ENCODE measurements at regions not wholly inside any gene's neighbourhood (a gene's known extent, or its start where the extent isn't known, plus 50 kb on each side); places are given as distances from the start of the nearest gene placed in this dataset.

DNA sequence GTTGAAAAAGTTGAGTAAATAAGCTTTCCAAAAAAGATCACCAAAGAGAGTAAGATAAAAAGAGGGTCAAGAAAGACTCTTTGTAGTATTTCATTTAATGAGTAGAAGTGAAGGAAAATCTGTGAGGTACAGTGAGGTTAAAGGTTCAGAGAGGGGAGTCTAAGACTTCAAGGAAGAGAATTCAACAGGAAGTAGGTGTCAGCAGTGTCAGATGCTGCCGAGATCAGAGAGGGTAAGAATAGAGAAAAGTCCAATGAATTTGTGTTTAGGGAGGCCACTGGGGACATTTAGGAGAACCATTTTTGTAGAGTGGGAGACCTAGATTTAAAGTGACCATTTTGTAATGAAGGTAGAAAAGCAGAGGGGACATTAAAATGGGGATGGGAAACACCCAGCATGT is 71.6 kb upstream of the KRAS start:
- H3K4me3 ChIP-seq = no peak overlapping the region
- H3K27me3 ChIP-seq (replicated peaks in 1 of 2; ENCODE audit: control insufficient read depth in 2 of 2, insufficient read depth in 2 of 2, low read length in 1 of 2) = no peaks in the 10 kb centered on the region
- no peaks in the 10 kb centered on the region for H3K36me3 ChIP-seq (ENCODE audit: control insufficient read depth in 2 of 2, insufficient read depth in 2 of 2, low read length in 1 of 2)
- BruUV-seq (replicated peaks) = no TSS peak
- SMC1A ChIA-PET (ENCODE audit: uncharacterized antibody, unreplicated experiment) = interaction anchor here (0.9 to 7.6 kb wide), 4 partner anchors 8 to 44 kb away, joined by 3 to 86 read pairs (median 3); no protein-coding TSS in a partner anchor
- H3K79me2 ChIP-seq (ENCODE audit: control insufficient read depth, insufficient read depth, low read length) = no peaks in the 10 kb centered on the region
- ATAC-seq (no peak), FAIRE-seq (no peak), DNase-seq (ENCODE audit: low read depth, low spot score) (no peak)
- H2AFZ ChIP-seq (ENCODE audit: control insufficient read depth, low read depth, low read length) = peak overlapping the region; percentile 49
- H4K20me1 ChIP-seq (ENCODE audit: control insufficient read depth, insufficient read depth) = no peaks in the 10 kb centered on the region
- 62% methylated on average over 1 of the region's 1 CpG for WGBS (ENCODE audit: insufficient coverage, insufficient replicate concordance, low lambda C conversion rate, missing lambda C conversion rate)
- CTCF ChIA-PET = interaction anchor here (1.3 to 2.5 kb wide), 3 partner anchors 10 to 81 kb away, joined by 3 to 10 read pairs (median 8); no protein-coding TSS in a partner anchor
- H3K9ac ChIP-seq (ENCODE audit: control insufficient read depth, insufficient read depth, low read length) = no peak overlapping the region
- RAD21 ChIA-PET (ENCODE audit: unreplicated experiment) = interaction anchor here (1.8 to 5.5 kb wide), 4 partner anchors 10 to 44 kb away, joined by 4 to 37 read pairs (median 16); no protein-coding TSS in a partner anchor
- intact Hi-C loops (cut with micrococcal nuclease; ENCODE audit: unreplicated experiment) (loop anchor here (5.0 kb wide), 1 partner anchor 320 kb away; no protein-coding TSS in a partner anchor), in situ Hi-C loops (cut with MboI) (no loop called here)
- POLR2A ChIA-PET = no interaction called here
- no peaks in the 10 kb centered on the region for H3K9me3 ChIP-seq (replicated peaks; ENCODE audit: control insufficient read depth, insufficient read depth, low read length)
- no peak overlapping the region; the same call in 1 of the 2 replicates for H3K4me2 ChIP-seq (ENCODE audit: control insufficient read depth, insufficient read depth)
- H3K4me1 ChIP-seq (ENCODE audit: control insufficient read depth, insufficient read depth, low read length) = peaks cover 40% of the 10 kb centered on the region
- no peak overlapping the region for H3K27ac ChIP-seq (ENCODE audit: control insufficient read depth, insufficient read depth)
- TF ChIP-seq NBN (IDR thresholded peaks at IDR 0.05) (0 out of 2 replicates have a peak, but pooled peaks have one; percentile 10), NRF1 (conservative IDR thresholded peaks at IDR 0.05; ENCODE audit: low read depth, low read length) (no peak), JUND (IDR thresholded peaks at IDR 0.05; ENCODE audit: low read depth, low read length) (no peak), CBX3 (IDR thresholded peaks at IDR 0.05; ENCODE audit: borderline replicate concordance, low read depth) (no peak)
- TF ChIP-seq, protein P1, sequence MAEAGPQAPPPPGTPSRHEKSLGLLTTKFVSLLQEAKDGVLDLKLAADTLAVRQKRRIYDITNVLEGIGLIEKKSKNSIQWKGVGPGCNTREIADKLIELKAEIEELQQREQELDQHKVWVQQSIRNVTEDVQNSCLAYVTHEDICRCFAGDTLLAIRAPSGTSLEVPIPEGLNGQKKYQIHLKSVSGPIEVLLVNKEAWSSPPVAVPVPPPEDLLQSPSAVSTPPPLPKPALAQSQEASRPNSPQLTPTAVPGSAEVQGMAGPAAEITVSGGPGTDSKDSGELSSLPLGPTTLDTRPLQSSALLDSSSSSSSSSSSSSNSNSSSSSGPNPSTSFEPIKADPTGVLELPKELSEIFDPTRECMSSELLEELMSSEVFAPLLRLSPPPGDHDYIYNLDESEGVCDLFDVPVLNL (IDR thresholded peaks at IDR 0.05; ENCODE audit: low read depth, low read length) = no peak
- TF ChIP-seq, protein P2, sequence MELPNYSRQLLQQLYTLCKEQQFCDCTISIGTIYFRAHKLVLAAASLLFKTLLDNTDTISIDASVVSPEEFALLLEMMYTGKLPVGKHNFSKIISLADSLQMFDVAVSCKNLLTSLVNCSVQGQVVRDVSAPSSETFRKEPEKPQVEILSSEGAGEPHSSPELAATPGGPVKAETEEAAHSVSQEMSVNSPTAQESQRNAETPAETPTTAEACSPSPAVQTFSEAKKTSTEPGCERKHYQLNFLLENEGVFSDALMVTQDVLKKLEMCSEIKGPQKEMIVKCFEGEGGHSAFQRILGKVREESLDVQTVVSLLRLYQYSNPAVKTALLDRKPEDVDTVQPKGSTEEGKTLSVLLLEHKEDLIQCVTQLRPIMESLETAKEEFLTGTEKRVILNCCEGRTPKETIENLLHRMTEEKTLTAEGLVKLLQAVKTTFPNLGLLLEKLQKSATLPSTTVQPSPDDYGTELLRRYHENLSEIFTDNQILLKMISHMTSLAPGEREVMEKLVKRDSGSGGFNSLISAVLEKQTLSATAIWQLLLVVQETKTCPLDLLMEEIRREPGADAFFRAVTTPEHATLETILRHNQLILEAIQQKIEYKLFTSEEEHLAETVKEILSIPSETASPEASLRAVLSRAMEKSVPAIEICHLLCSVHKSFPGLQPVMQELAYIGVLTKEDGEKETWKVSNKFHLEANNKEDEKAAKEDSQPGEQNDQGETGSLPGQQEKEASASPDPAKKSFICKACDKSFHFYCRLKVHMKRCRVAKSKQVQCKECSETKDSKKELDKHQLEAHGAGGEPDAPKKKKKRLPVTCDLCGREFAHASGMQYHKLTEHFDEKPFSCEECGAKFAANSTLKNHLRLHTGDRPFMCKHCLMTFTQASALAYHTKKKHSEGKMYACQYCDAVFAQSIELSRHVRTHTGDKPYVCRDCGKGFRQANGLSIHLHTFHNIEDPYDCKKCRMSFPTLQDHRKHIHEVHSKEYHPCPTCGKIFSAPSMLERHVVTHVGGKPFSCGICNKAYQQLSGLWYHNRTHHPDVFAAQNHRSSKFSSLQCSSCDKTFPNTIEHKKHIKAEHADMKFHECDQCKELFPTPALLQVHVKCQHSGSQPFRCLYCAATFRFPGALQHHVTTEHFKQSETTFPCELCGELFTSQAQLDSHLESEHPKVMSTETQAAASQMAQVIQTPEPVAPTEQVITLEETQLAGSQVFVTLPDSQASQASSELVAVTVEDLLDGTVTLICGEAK (IDR thresholded peaks at IDR 0.05; ENCODE audit: borderline replicate concordance) = no peak
- TF ChIP-seq, protein P3, sequence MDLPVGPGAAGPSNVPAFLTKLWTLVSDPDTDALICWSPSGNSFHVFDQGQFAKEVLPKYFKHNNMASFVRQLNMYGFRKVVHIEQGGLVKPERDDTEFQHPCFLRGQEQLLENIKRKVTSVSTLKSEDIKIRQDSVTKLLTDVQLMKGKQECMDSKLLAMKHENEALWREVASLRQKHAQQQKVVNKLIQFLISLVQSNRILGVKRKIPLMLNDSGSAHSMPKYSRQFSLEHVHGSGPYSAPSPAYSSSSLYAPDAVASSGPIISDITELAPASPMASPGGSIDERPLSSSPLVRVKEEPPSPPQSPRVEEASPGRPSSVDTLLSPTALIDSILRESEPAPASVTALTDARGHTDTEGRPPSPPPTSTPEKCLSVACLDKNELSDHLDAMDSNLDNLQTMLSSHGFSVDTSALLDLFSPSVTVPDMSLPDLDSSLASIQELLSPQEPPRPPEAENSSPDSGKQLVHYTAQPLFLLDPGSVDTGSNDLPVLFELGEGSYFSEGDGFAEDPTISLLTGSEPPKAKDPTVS (IDR thresholded peaks at IDR 0.05; ENCODE audit: low read depth, low read length) = no peak
